CD14-positive monocyte (primary cell): ENCODE measurements at regions not wholly inside any gene's neighbourhood (a gene's known extent, or its start where the extent isn't known, plus 50 kb on each side); places are given as distances from the start of the nearest gene placed in this dataset.

ENCODE experiments used
- DNase-seq, 3 donors: peaks; one replicate each; pipeline ENCODE4 v3.0.0-alpha.2; 2011 to 2022
- H2AFZ ChIP-seq: 2 replicates; pipeline ENCODE4 v1.6.0; 2012; ENCODE audit warnings: mild to moderate bottlenecking, low read depth, low read length, inconsistent platforms; ENCODE audit not compliant: insufficient read depth, poor library complexity, severe bottlenecking
- H3K27ac ChIP-seq, 2 donors: 1 replicate in 1 of 2; 2 replicates in 1 of 2; pipeline ENCODE4 v1.5.1; 2012 to 2013; ENCODE audit warnings: low read length in 2 of 2, control low read depth in 1 of 2, inconsistent platforms in 1 of 2, low read depth in 1 of 2, mild to moderate bottlenecking in 1 of 2
- H3K27me3 ChIP-seq, 2 donors: one replicate each; pipeline versions ENCODE4 v1.6.0 to v1.6.1; 2011 to 2013; ENCODE audit warnings: low read length in 2 of 2; ENCODE audit not compliant: control insufficient read depth in 2 of 2, insufficient read depth in 2 of 2
- H3K36me3 ChIP-seq, 2 donors: replicated peaks in 1 of 2; 1 replicate in 1 of 2; 2 replicates in 1 of 2; pipeline versions ENCODE4 v1.5.1 to v1.6.1; 2012 to 2013; ENCODE audit warnings: low read length in 2 of 2, control low read depth in 1 of 2, inconsistent platforms in 1 of 2, mild to moderate bottlenecking in 1 of 2; ENCODE audit not compliant: insufficient read depth in 2 of 2, control insufficient read depth in 1 of 2
- H3K4me1 ChIP-seq, 2 donors: 1 replicate in 1 of 2; 2 replicates in 1 of 2; pipeline versions ENCODE4 v1.5.1 to v1.6.1; 2012 to 2013; ENCODE audit warnings: low read length in 2 of 2, control low read depth in 1 of 2, inconsistent platforms in 1 of 2, mild to moderate bottlenecking in 1 of 2, moderate library complexity in 1 of 2; ENCODE audit not compliant: insufficient read depth in 2 of 2, control insufficient read depth in 1 of 2
- H3K4me2 ChIP-seq: replicated peaks from 2 replicates; pipeline ENCODE3; 2012; ENCODE audit warnings: low read length, moderate library complexity, mild to moderate bottlenecking; ENCODE audit not compliant: poor library complexity, severe bottlenecking; ENCODE audit errors: extremely low read depth
- H3K4me3 ChIP-seq, 3 experiments: fragments of 200-600 bp in 1 of 3; sonication (generic) in 1 of 3; replicated peaks in 1 of 3; 1 replicate in 2 of 3; 2 replicates in 1 of 3; pipeline ENCODE4 v1.5.1; 2011 to 2013; ENCODE audit warnings: low read length in 3 of 3, mild to moderate bottlenecking in 3 of 3, control low read depth in 2 of 3, low read depth in 2 of 3, inconsistent platforms in 1 of 3, moderate library complexity in 1 of 3
- H3K79me2 ChIP-seq: 2 replicates; pipeline ENCODE4 v1.6.0; 2012; ENCODE audit warnings: mild to moderate bottlenecking, control low read depth, inconsistent platforms, low read length, moderate library complexity; ENCODE audit not compliant: insufficient read depth
- H3K9ac ChIP-seq: 2 replicates; pipeline ENCODE4 v1.6.0; 2017; ENCODE audit warnings: low read length, mild to moderate bottlenecking; ENCODE audit not compliant: insufficient read depth, poor library complexity, severe bottlenecking
- H3K9me3 ChIP-seq, 2 donors: replicated peaks in 1 of 2; 1 replicate in 1 of 2; 2 replicates in 1 of 2; pipeline versions ENCODE4 v1.5.1 to v1.6.1; 2012 to 2013; ENCODE audit warnings: low read length in 2 of 2, control low read depth in 1 of 2; ENCODE audit not compliant: control insufficient read depth in 1 of 2, insufficient read depth in 1 of 2
- H4K20me1 ChIP-seq: 2 replicates; pipeline ENCODE4 v1.6.0; 2012; ENCODE audit warnings: mild to moderate bottlenecking, low read length, control low read depth, moderate library complexity; ENCODE audit not compliant: insufficient read depth
- H3K27ac Mint-ChIP-seq, 7 donors: one replicate each; pipeline ENCODE4 v1.8.0; 2020; ENCODE audit warnings: mild to moderate bottlenecking in 7 of 7, mixed read lengths in 7 of 7, moderate library complexity in 6 of 7, inconsistent platforms in 2 of 7
- H3K27me3 Mint-ChIP-seq, 3 donors: one replicate each; pipeline ENCODE4 v1.8.0; 2021 to 2022; ENCODE audit warnings: low read depth in 3 of 3, mild to moderate bottlenecking in 3 of 3, mixed read lengths in 3 of 3, moderate library complexity in 3 of 3, inconsistent platforms in 1 of 3
- H3K36me3 Mint-ChIP-seq, 2 donors: one replicate each; pipeline ENCODE4 v1.8.0; 2020; ENCODE audit warnings: mixed read lengths in 2 of 2, inconsistent platforms in 1 of 2, mild to moderate bottlenecking in 1 of 2
- H3K4me1 Mint-ChIP-seq: one replicate; pipeline ENCODE4 v1.8.0; 2020; ENCODE audit warnings: mild to moderate bottlenecking, mixed read lengths
- H3K4me3 Mint-ChIP-seq, 2 donors: one replicate each; pipeline ENCODE4 v1.8.0; 2020; ENCODE audit warnings: mild to moderate bottlenecking in 2 of 2, mixed read lengths in 2 of 2, moderate library complexity in 1 of 2
- H3K9me3 Mint-ChIP-seq, 7 donors: one replicate each; pipeline ENCODE4 v1.8.0; 2020 to 2022; ENCODE audit warnings: mixed read lengths in 7 of 7, mild to moderate bottlenecking in 6 of 7, moderate library complexity in 6 of 7, inconsistent platforms in 2 of 7
- CTCF ChIP-seq: fragments of 200-600 bp; IDR thresholded peaks from one replicate; pipeline ENCODE4 v1.8.0; 2022; ENCODE audit warnings: antibody characterized with exemption, mild to moderate bottlenecking
- WGBS: methylation state at CpG from one replicate; pipeline ENCODE4 v1.1.5; 2013; ENCODE audit warnings: missing lambda C conversion rate; ENCODE audit not compliant: insufficient coverage; 5-methylcytosine and 5-hydroxymethylcytosine counted together
- intact Hi-C, 2 donors: fragments of 100-400 bp; cut with micrococcal nuclease; formaldehyde crosslinking; loops; one replicate each; pipeline versions ENCODE4 v1.15.0 to v1.15.1; 2023

DNA sequence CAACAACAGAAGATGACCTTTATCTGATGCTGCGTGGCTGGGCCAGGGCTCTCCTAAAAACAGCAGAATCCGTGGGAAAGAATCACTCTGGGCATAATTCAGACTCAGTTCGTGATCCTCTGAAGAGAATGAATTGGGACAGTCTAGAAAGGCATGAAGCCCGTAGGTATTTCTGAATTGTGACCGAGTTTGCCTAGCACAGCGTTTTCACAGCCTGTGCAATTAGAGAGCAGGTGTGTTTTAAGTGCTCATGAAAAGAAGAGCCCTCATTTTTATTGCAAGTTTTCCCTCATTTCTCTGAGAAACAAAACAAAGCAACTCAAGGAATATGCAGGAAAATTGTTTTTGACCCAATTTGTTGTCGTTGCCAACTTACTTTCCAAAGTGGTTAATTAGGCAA lies 366.2 kb downstream of the WDR11 start:
- H3K36me3 Mint-ChIP-seq, result no peaks in the 10 kb centered on the region
- no peak overlapping the region for H3K4me2 ChIP-seq
- no peak for TF ChIP-seq CTCF
- intact Hi-C loops, result no loop called here
- H3K4me1 ChIP-seq, result no peaks in the 10 kb centered on the region
- no peak overlapping the region for H2AFZ ChIP-seq
- DNase-seq, result no peak
- no peak overlapping the region for H3K27ac Mint-ChIP-seq
- no peaks in the 10 kb centered on the region for H3K79me2 ChIP-seq
- H3K27me3 Mint-ChIP-seq, result peaks cover 0 to 4% (median 3%) of the 10 kb centered on the region in 3 donors
- H3K4me3 ChIP-seq, result no peak overlapping the region
- no peaks in the 10 kb centered on the region for H3K9me3 ChIP-seq
- no peaks in the 10 kb centered on the region for H3K4me1 Mint-ChIP-seq
- H3K4me3 Mint-ChIP-seq, result no peak overlapping the region
- H3K36me3 ChIP-seq, result no peaks in the 10 kb centered on the region
- no peaks in the 10 kb centered on the region for H3K27me3 ChIP-seq
- H3K9me3 Mint-ChIP-seq, result peaks cover 0 to 3% (median 0%) of the 10 kb centered on the region in 7 donors
- 79% methylated on average over 3 of the region's 7 CpGs for WGBS
- no peaks in the 10 kb centered on the region for H4K20me1 ChIP-seq
- no peak overlapping the region for H3K9ac ChIP-seq
- no peak overlapping the region for H3K27ac ChIP-seq

DNA sequence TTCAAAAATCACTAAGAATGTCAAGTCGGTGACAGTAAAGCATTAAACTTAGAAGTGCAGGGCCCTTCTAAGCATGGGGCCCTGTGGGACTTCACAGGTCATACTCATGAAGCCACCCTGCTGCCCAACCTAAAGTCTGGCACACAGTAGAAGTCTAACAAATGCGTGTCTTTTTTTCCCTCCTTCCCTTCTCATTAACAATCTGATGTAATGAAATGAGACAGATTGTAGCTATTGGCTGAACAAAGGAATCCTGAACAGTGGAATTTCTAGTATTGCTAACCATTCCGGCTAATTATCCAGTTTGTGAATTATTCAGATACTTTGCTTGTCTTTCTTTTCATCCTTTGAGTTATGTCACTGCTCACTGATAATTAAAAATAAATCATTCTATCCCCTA lies 369.9 kb downstream of the WDR11 start:
- no peaks in the 10 kb centered on the region for H3K79me2 ChIP-seq
- no peak overlapping the region for H3K27ac Mint-ChIP-seq
- TF ChIP-seq CTCF, result no peak
- H3K27me3 ChIP-seq, result no peaks in the 10 kb centered on the region
- H3K27me3 Mint-ChIP-seq, result peaks cover 0 to 3% (median 2%) of the 10 kb centered on the region in 3 donors
- H4K20me1 ChIP-seq, result no peaks in the 10 kb centered on the region
- H3K27ac ChIP-seq, result no peak overlapping the region
- H3K36me3 ChIP-seq, result no peaks in the 10 kb centered on the region
- no peaks in the 10 kb centered on the region for H3K4me1 ChIP-seq
- intact Hi-C loops, result no loop called here
- H3K36me3 Mint-ChIP-seq, result no peaks in the 10 kb centered on the region
- no peak overlapping the region for H3K9ac ChIP-seq
- WGBS, result 92% methylated on average over 1 of the region's 3 CpGs
- DNase-seq, result no peak
- H3K4me3 ChIP-seq, result no peak overlapping the region
- no peak overlapping the region for H2AFZ ChIP-seq
- H3K9me3 Mint-ChIP-seq, result peaks cover 0 to 2% (median 0%) of the 10 kb centered on the region in 7 donors
- no peak overlapping the region for H3K4me3 Mint-ChIP-seq
- no peaks in the 10 kb centered on the region for H3K9me3 ChIP-seq
- no peak overlapping the region for H3K4me2 ChIP-seq
- no peaks in the 10 kb centered on the region for H3K4me1 Mint-ChIP-seq
